ENCODE measurements at regions not wholly inside any gene's neighbourhood (a gene's known extent, or its start where the extent isn't known, plus 50 kb on each side); places are given as distances from the start of the nearest gene placed in this dataset.

GRCh38 chr2:128556089-128556488, 237.4 kb upstream of the HS6ST1 start:
- TF ChIP-seq CTCF (IDR thresholded peaks at IDR 0.05; ENCODE audit: low read length) (no peak), EZH2phosphoT487 (IDR thresholded peaks at IDR 0.05; ENCODE audit: low read length) (no peak), EZH2 (optimal IDR thresholded peaks at IDR 0.05; ENCODE audit: low read depth, low read length) (no peak)
